ENCODE measurements at regions not wholly inside any gene's neighbourhood (a gene's known extent, or its start where the extent isn't known, plus 50 kb on each side); places are given as distances from the start of the nearest gene placed in this dataset.

DNA sequence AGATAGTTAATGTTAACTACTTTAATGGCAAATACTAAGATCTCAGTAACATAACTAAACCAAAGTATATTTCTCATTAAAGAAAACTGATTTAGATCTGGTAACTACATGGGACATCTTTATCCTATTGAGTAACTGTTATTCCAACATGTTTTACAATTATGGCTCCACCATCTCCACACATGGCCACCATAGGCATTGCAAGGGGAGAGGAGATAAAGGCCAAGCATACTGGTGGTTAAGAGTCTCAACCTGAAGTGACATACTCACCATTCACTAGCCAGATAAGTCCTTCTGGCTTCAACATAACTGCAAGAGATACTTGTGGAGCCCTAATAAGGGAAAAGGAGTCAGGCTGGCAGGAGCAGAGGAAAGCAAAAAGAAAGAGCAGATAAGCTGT, 1586.4 kb upstream of the SPRY2 start:
- no peak for DNase-seq
- intact Hi-C loops (cut with DNase I, micrococcal nuclease) = no loop called here

DNA sequence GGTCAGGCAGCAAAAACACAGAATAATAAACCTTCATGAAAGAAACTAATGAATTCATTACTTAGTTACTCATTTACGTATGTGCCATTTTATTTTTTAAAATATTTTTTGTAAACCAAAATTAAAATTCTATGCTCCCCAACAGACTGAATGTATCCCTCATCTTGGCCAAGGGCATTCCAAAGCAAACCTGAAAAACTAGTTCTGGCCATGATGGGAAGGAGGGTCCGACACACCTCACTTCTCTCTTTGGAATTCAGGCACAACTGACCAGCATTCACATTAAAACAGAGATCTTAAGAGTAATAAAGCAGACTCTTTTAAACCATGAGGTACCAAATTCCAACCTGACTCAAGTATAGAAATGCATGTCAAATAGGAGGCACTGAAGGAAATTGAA, 1576.9 kb upstream of the SPRY2 start:
- Histone ChIP-seq H3K4me1 (ENCODE audit: low read depth) (no peaks in the 10 kb centered on the region), H3K4me3 (no peak overlapping the region), H3K9me3 (no peaks in the 10 kb centered on the region), H3K36me3 (ENCODE audit: low read depth) (no peaks in the 10 kb centered on the region)
- ATAC-seq (no peak), DNase-seq (no peak)
- intact Hi-C loops (cut with DNase I, micrococcal nuclease) = no loop called here
- TF ChIP-seq, protein P1, sequence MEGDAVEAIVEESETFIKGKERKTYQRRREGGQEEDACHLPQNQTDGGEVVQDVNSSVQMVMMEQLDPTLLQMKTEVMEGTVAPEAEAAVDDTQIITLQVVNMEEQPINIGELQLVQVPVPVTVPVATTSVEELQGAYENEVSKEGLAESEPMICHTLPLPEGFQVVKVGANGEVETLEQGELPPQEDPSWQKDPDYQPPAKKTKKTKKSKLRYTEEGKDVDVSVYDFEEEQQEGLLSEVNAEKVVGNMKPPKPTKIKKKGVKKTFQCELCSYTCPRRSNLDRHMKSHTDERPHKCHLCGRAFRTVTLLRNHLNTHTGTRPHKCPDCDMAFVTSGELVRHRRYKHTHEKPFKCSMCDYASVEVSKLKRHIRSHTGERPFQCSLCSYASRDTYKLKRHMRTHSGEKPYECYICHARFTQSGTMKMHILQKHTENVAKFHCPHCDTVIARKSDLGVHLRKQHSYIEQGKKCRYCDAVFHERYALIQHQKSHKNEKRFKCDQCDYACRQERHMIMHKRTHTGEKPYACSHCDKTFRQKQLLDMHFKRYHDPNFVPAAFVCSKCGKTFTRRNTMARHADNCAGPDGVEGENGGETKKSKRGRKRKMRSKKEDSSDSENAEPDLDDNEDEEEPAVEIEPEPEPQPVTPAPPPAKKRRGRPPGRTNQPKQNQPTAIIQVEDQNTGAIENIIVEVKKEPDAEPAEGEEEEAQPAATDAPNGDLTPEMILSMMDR (IDR thresholded peaks at IDR 0.05) = no peak

More for the DNA sequence above, 1586.4 kb upstream of the SPRY2 start:
- H3K9me3 ChIP-seq = peaks cover 6% of the 10 kb centered on the region
- no peaks in the 10 kb centered on the region for H3K4me1 ChIP-seq (ENCODE audit: low read depth)
- TF ChIP-seq, protein P1 (IDR thresholded peaks at IDR 0.05) = no peak
- no peak overlapping the region for H3K4me3 ChIP-seq
- no peak for ATAC-seq
- H3K36me3 ChIP-seq (ENCODE audit: low read depth) = no peaks in the 10 kb centered on the region

GRCh38 chr13:81916461-81916860, 1575.5 kb upstream of the SPRY2 start:
- Histone ChIP-seq H3K4me1 (ENCODE audit: low read depth) (no peaks in the 10 kb centered on the region), H3K4me3 (no peak overlapping the region), H3K9me3 (no peaks in the 10 kb centered on the region), H3K36me3 (ENCODE audit: low read depth) (no peaks in the 10 kb centered on the region)
- intact Hi-C loops (cut with DNase I, micrococcal nuclease) = no loop called here
- TF ChIP-seq, protein P1 (IDR thresholded peaks at IDR 0.05) = no peak
- DNase-seq (no peak), ATAC-seq (no peak)

DNA sequence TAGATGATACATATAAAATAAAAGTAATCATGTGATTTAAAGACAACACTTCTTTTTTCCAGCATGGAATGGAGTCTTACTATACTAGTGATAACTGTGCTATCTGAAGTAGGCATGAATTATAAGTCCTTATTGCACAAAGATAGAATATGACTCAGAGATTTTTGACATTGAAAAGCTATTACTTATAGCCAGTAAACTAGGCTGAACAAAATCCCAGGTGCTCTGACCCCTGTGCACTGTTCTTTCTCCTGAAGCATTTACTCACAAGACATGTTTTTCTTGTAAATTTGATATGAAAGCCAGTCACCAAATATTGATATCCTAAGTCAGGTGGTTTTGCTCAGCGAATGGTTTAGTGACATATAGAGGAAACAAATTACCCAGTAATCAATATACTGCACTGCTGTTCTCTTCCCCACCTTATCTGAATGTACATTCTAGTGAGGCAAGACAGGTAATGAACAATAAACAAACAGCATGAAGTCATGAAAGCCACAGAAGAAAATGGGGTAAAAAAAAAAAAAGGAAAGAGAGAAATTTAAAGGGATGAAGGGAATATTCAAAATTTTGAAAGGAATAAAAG, 1567.0 kb upstream of the SPRY2 start:
- ATAC-seq = no peak
- H3K9me3 ChIP-seq = peaks cover 7% of the 10 kb centered on the region
- TF ChIP-seq, protein P1 (IDR thresholded peaks at IDR 0.05) = no peak
- no peaks in the 10 kb centered on the region for H3K36me3 ChIP-seq (ENCODE audit: low read depth)
- H3K4me1 ChIP-seq (ENCODE audit: low read depth) = no peaks in the 10 kb centered on the region
- intact Hi-C loops (cut with DNase I, micrococcal nuclease) = no loop called here
- no peak for DNase-seq
- no peak overlapping the region for H3K4me3 ChIP-seq

DNA sequence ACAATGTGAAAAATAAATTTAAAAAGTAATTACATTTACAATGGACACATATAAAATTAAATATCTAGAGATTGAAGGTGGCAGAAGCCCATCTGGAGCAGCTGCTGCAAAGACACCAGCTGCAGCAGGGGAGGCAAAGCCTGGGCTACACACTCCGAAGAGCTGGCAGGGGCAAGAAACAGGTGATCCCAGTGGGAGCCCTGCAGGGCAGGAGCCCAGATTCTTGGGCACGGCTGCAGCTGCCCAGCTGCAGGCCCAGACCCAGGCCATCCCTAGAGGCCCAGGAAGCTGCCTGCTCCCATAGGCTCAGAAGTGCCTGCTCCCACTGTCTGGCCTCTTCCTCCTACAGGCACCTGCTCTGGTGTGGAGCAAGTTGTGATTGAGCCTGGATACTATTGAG, 1547.9 kb upstream of the SPRY2 start:
- no peaks in the 10 kb centered on the region for H3K4me1 ChIP-seq (ENCODE audit: low read depth)
- ATAC-seq (no peak), DNase-seq (peak in 1 of 3 donors; percentile 10)
- no peaks in the 10 kb centered on the region for H3K36me3 ChIP-seq (ENCODE audit: low read depth)
- H3K4me3 ChIP-seq = no peak overlapping the region
- H3K9me3 ChIP-seq = peaks cover 49% of the 10 kb centered on the region
- TF ChIP-seq, protein P1 (IDR thresholded peaks at IDR 0.05) = no peak
- intact Hi-C loops (cut with DNase I, micrococcal nuclease) = no loop called here

Measured in mucosa of descending colon (tissue), 3 donors.